Keratinocyte (primary cell): ENCODE measurements at regions not wholly inside any gene's neighbourhood (a gene's known extent, or its start where the extent isn't known, plus 50 kb on each side); places are given as distances from the start of the nearest gene placed in this dataset.

ENCODE experiments used
- DNase-seq: peaks from one replicate; pipeline ENCODE4 v3.0.0-alpha.2; 2011; ENCODE audit warnings: low read depth, missing footprints, low spot score
- FAIRE-seq: peaks from 2 replicates; lab custom pipeline; 2011; peaks lifted over from hg19 to GRCh38; lab: Jason Lieb, UNC
- H2AFZ ChIP-seq: 2 replicates; pipeline ENCODE4 v1.6.0; 2012; ENCODE audit warnings: low read length, control low read depth, inconsistent platforms; ENCODE audit not compliant: control insufficient read depth
- H3K27ac ChIP-seq: 2 replicates; pipeline ENCODE4 v1.5.1; 2011; ENCODE audit warnings: low read length; ENCODE audit not compliant: control insufficient read depth, insufficient read depth
- H3K27me3 ChIP-seq: 3 replicates; pipeline ENCODE4 v1.6.0; 2011; ENCODE audit warnings: low read length; ENCODE audit not compliant: control insufficient read depth, insufficient read depth; ENCODE audit errors: extremely low read depth
- H3K36me3 ChIP-seq, 2 experiments: 2 replicates in 1 of 2; 3 replicates in 1 of 2; pipeline ENCODE4 v1.5.1; 2011; ENCODE audit warnings: low read length in 2 of 2, mild to moderate bottlenecking in 1 of 2; ENCODE audit not compliant: control insufficient read depth in 2 of 2, insufficient read depth in 2 of 2; ENCODE audit errors: extremely low read depth in 1 of 2
- H3K4me1 ChIP-seq: 3 replicates; pipeline ENCODE4 v1.5.1; 2011; ENCODE audit warnings: low read length; ENCODE audit not compliant: control insufficient read depth, insufficient read depth; ENCODE audit errors: extremely low read depth
- H3K4me2 ChIP-seq: 3 replicates; pipeline ENCODE4 v1.6.0; 2011; ENCODE audit warnings: low read depth, low read length; ENCODE audit not compliant: control insufficient read depth, insufficient read depth; ENCODE audit errors: extremely low read depth
- H3K4me3 ChIP-seq, 3 experiments: fragments of 200-600 bp in 1 of 3; sonication (generic) in 1 of 3; 2 replicates in 2 of 3; 3 replicates in 1 of 3; pipeline ENCODE4 v1.5.1; 2011 to 2016; ENCODE audit warnings: low read length in 3 of 3, mild to moderate bottlenecking in 3 of 3, control low read depth in 2 of 3, inconsistent platforms in 1 of 3, low read depth in 1 of 3, mixed read lengths in 1 of 3, mixed run types in 1 of 3, moderate library complexity in 1 of 3; ENCODE audit not compliant: control insufficient read depth in 2 of 3, insufficient read depth in 2 of 3; ENCODE audit errors: extremely low read depth in 1 of 3
- H3K79me2 ChIP-seq: 2 replicates; pipeline ENCODE4 v1.6.0; 2012; ENCODE audit warnings: low read length; ENCODE audit not compliant: control insufficient read depth, insufficient read depth
- H3K9ac ChIP-seq: 3 replicates; pipeline ENCODE4 v1.6.0; 2011; ENCODE audit warnings: low read length; ENCODE audit not compliant: control insufficient read depth, insufficient read depth; ENCODE audit errors: extremely low read depth
- H3K9me1 ChIP-seq: 3 replicates; pipeline ENCODE4 v1.6.0; 2011; ENCODE audit warnings: low read length; ENCODE audit not compliant: control insufficient read depth, insufficient read depth; ENCODE audit errors: extremely low read depth
- H3K9me3 ChIP-seq: 2 replicates; pipeline ENCODE4 v1.5.1; 2012; ENCODE audit warnings: low read depth, low read length; ENCODE audit not compliant: control insufficient read depth
- H4K20me1 ChIP-seq: 3 replicates; pipeline ENCODE4 v1.6.0; 2011; ENCODE audit warnings: low read length; ENCODE audit not compliant: control insufficient read depth, insufficient read depth; ENCODE audit errors: extremely low read depth
- EZH2 ChIP-seq: IDR thresholded peaks from one replicate; pipeline ENCODE4 v1.6.1; 2012; ENCODE audit warnings: inconsistent platforms, mild to moderate bottlenecking, low read length, moderate library complexity
- dilution Hi-C: fragments of 300-500 bp; cut with MboI; formaldehyde crosslinking; loops from one replicate; pipeline ENCODE4 v1.7.0; 2020; ENCODE audit warnings: low sequenced_read_pairs; ENCODE audit not compliant: extremely low pct_ligation_motif_present
- TF ChIP-seq, protein P1 (sequence below), 3 experiments: IDR thresholded peaks in 1 of 3; conservative IDR thresholded peaks in 1 of 3; optimal IDR thresholded peaks in 1 of 3; 2 replicates in 2 of 3; 3 replicates in 1 of 3; pipeline versions ENCODE3 to v1.5.1; 2011; ENCODE audit warnings: low read length in 3 of 3, mild to moderate bottlenecking in 3 of 3, moderate library complexity in 2 of 3, control low read depth in 1 of 3, inconsistent platforms in 1 of 3; ENCODE audit not compliant: insufficient read depth in 2 of 3; ENCODE audit errors: extremely low read depth in 1 of 3

DNA sequence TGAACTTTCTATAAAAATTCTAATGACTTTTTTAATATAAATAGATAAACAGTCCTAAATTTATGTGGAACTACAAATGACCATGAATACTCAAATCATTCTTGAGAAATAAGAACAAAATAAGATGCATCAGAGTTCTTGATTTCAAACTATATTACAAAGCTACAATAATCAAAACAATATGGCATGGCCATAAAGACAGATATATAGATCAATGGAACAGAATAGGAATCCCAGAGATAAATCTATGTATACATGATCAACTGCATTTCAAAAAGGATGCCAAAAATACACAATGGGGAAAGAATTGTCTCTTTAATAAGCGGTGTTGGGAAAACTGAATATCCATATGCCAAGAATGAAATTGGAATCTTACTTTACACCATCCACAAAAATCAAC, 98.4 kb upstream of the IL15 start:
- H3K27ac ChIP-seq = no peak overlapping the region
- no peaks in the 10 kb centered on the region for H3K9me3 ChIP-seq
- DNase-seq (no peak), FAIRE-seq (no peak)
- H3K4me3 ChIP-seq = no peak overlapping the region
- no peaks in the 10 kb centered on the region for H4K20me1 ChIP-seq
- H3K9ac ChIP-seq = no peak overlapping the region
- H3K36me3 ChIP-seq = no peaks in the 10 kb centered on the region
- H3K4me2 ChIP-seq = no peak overlapping the region
- H3K79me2 ChIP-seq = no peaks in the 10 kb centered on the region
- H3K4me1 ChIP-seq = no peaks in the 10 kb centered on the region
- H3K9me1 ChIP-seq = no peaks in the 10 kb centered on the region
- dilution Hi-C loops = no loop called here
- TF ChIP-seq, protein P1, sequence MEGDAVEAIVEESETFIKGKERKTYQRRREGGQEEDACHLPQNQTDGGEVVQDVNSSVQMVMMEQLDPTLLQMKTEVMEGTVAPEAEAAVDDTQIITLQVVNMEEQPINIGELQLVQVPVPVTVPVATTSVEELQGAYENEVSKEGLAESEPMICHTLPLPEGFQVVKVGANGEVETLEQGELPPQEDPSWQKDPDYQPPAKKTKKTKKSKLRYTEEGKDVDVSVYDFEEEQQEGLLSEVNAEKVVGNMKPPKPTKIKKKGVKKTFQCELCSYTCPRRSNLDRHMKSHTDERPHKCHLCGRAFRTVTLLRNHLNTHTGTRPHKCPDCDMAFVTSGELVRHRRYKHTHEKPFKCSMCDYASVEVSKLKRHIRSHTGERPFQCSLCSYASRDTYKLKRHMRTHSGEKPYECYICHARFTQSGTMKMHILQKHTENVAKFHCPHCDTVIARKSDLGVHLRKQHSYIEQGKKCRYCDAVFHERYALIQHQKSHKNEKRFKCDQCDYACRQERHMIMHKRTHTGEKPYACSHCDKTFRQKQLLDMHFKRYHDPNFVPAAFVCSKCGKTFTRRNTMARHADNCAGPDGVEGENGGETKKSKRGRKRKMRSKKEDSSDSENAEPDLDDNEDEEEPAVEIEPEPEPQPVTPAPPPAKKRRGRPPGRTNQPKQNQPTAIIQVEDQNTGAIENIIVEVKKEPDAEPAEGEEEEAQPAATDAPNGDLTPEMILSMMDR (optimal IDR thresholded peaks at IDR 0.05 in 1 of 3, IDR thresholded peaks at IDR 0.05 in 1 of 3, conservative IDR thresholded peaks at IDR 0.05 in 1 of 3; ENCODE audit: extremely low read depth in 1 of 3, insufficient read depth in 2 of 3, low read length in 3 of 3) = no peak
- no peak for TF ChIP-seq EZH2
- H3K27me3 ChIP-seq = no peaks in the 10 kb centered on the region
- H2AFZ ChIP-seq = no peak overlapping the region

DNA sequence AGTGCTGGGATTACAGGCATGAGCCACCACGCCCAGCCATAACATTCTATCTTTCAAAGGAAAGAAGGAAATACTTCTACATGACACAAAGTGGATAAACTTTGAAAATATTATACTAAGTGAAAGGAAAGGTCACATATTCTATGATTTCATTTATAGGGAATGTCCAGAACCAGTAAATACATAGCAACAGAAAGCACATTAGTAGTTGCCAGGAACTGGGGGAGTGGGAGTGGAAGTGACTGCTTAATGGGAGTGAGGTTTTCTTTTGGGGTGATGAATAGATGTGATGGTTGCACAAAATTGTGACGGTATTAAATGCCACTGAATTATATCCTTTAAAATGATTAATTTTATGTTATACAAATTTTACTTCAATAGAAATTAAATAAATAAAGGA, 95.7 kb upstream of the IL15 start:
- H3K9ac ChIP-seq = no peak overlapping the region
- H3K4me2 ChIP-seq = no peak overlapping the region

More for the DNA sequence above, 95.7 kb upstream of the IL15 start:
- Histone ChIP-seq H3K9me1 (no peaks in the 10 kb centered on the region), H3K27ac (no peak overlapping the region), H3K4me1 (no peaks in the 10 kb centered on the region), H3K27me3 (no peaks in the 10 kb centered on the region), H3K4me3 (no peak overlapping the region), H2AFZ (no peak overlapping the region), H3K9me3 (no peaks in the 10 kb centered on the region), H3K36me3 (no peaks in the 10 kb centered on the region), H4K20me1 (no peaks in the 10 kb centered on the region), H3K79me2 (no peaks in the 10 kb centered on the region)
- no peak for DNase-seq
- FAIRE-seq = no peak
- no peak for TF ChIP-seq EZH2
- TF ChIP-seq, protein P1 (optimal IDR thresholded peaks at IDR 0.05 in 1 of 3, IDR thresholded peaks at IDR 0.05 in 1 of 3, conservative IDR thresholded peaks at IDR 0.05 in 1 of 3; ENCODE audit: extremely low read depth in 1 of 3, insufficient read depth in 2 of 3, low read length in 3 of 3) = no peak
- dilution Hi-C loops = no loop called here
